ENCODE measurements at regions not wholly inside any gene's neighbourhood (a gene's known extent, or its start where the extent isn't known, plus 50 kb on each side); places are given as distances from the start of the nearest gene placed in this dataset.

DNA sequence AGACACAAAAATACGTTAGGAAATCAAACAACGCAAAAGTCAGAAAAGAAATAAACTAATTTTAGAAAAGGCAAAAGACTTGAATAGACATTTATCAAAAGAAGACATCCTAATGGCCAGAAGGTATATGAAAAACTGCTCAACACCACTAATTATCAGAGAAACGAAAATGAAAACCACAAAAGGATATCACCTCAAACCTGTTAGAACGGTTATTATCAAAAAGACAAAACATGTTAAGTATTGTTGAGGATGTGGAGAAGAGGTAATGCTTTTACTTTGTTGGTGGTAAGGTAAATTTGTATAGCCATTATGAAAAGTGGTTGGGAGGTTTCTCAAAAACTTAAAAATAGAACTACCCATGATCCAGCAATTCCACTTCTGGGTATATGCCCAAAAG, 230.0 kb upstream of the RGMB start:
- TF ChIP-seq, protein P1, sequence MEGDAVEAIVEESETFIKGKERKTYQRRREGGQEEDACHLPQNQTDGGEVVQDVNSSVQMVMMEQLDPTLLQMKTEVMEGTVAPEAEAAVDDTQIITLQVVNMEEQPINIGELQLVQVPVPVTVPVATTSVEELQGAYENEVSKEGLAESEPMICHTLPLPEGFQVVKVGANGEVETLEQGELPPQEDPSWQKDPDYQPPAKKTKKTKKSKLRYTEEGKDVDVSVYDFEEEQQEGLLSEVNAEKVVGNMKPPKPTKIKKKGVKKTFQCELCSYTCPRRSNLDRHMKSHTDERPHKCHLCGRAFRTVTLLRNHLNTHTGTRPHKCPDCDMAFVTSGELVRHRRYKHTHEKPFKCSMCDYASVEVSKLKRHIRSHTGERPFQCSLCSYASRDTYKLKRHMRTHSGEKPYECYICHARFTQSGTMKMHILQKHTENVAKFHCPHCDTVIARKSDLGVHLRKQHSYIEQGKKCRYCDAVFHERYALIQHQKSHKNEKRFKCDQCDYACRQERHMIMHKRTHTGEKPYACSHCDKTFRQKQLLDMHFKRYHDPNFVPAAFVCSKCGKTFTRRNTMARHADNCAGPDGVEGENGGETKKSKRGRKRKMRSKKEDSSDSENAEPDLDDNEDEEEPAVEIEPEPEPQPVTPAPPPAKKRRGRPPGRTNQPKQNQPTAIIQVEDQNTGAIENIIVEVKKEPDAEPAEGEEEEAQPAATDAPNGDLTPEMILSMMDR (IDR thresholded peaks at IDR 0.05): no peak
- TF ChIP-seq TEAD1 (CRISPR knock-in tag; IDR thresholded peaks at IDR 0.05) (no peak), ZNF263 (CRISPR knock-in tag; IDR thresholded peaks at IDR 0.05; ENCODE audit: low read depth) (no peak), CREB1 (CRISPR knock-in tag; IDR thresholded peaks at IDR 0.05) (no peak), PREB (CRISPR knock-in tag; IDR thresholded peaks at IDR 0.05; ENCODE audit: borderline replicate concordance) (no peak), TP53 (CRISPR knock-in tag; IDR thresholded peaks at IDR 0.05) (no peak), E2F1 (CRISPR knock-in tag; IDR thresholded peaks at IDR 0.05) (no peak), JUN (CRISPR knock-in tag; IDR thresholded peaks at IDR 0.05) (no peak), NR3C1 (CRISPR knock-in tag; conservative IDR thresholded peaks at IDR 0.05; ENCODE audit: low read depth) (no peak)
- TF ChIP-seq, protein P2, sequence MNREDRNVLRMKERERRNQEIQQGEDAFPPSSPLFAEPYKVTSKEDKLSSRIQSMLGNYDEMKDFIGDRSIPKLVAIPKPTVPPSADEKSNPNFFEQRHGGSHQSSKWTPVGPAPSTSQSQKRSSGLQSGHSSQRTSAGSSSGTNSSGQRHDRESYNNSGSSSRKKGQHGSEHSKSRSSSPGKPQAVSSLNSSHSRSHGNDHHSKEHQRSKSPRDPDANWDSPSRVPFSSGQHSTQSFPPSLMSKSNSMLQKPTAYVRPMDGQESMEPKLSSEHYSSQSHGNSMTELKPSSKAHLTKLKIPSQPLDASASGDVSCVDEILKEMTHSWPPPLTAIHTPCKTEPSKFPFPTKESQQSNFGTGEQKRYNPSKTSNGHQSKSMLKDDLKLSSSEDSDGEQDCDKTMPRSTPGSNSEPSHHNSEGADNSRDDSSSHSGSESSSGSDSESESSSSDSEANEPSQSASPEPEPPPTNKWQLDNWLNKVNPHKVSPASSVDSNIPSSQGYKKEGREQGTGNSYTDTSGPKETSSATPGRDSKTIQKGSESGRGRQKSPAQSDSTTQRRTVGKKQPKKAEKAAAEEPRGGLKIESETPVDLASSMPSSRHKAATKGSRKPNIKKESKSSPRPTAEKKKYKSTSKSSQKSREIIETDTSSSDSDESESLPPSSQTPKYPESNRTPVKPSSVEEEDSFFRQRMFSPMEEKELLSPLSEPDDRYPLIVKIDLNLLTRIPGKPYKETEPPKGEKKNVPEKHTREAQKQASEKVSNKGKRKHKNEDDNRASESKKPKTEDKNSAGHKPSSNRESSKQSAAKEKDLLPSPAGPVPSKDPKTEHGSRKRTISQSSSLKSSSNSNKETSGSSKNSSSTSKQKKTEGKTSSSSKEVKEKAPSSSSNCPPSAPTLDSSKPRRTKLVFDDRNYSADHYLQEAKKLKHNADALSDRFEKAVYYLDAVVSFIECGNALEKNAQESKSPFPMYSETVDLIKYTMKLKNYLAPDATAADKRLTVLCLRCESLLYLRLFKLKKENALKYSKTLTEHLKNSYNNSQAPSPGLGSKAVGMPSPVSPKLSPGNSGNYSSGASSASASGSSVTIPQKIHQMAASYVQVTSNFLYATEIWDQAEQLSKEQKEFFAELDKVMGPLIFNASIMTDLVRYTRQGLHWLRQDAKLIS (CRISPR knock-in tag; IDR thresholded peaks at IDR 0.05; ENCODE audit: borderline replicate concordance): no peak
- TF ChIP-seq, protein P3, sequence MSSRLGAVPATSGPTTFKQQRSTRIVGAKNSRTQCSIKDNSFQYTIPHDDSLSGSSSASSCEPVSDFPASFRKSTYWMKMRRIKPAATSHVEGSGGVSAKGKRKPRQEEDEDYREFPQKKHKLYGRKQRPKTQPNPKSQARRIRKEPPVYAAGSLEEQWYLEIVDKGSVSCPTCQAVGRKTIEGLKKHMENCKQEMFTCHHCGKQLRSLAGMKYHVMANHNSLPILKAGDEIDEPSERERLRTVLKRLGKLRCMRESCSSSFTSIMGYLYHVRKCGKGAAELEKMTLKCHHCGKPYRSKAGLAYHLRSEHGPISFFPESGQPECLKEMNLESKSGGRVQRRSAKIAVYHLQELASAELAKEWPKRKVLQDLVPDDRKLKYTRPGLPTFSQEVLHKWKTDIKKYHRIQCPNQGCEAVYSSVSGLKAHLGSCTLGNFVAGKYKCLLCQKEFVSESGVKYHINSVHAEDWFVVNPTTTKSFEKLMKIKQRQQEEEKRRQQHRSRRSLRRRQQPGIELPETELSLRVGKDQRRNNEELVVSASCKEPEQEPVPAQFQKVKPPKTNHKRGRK (CRISPR knock-in tag; IDR thresholded peaks at IDR 0.05; ENCODE audit: borderline replicate concordance): no peak
- TF ChIP-seq, protein P4, sequence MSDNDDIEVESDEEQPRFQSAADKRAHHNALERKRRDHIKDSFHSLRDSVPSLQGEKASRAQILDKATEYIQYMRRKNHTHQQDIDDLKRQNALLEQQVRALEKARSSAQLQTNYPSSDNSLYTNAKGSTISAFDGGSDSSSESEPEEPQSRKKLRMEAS (CRISPR knock-in tag; IDR thresholded peaks at IDR 0.05): no peak

All from WTC11 (cell line).